H1 (cell line): ENCODE measurements at regions not wholly inside any gene's neighbourhood (a gene's known extent, or its start where the extent isn't known, plus 50 kb on each side); places are given as distances from the start of the nearest gene placed in this dataset.

ENCODE experiments used
- CTCF ChIA-PET: fragments of 300-600 bp; sonication (Branson Sonifier 250); formaldehyde crosslinking; loops from one replicate; lab custom pipeline; 2021; ENCODE audit not compliant: partially characterized antibody; lab: Charles Lee
- POLR2A ChIA-PET: fragments of 300-600 bp; sonication (Branson Sonifier 250); formaldehyde crosslinking; loops from one replicate; lab custom pipeline; 2021; ENCODE audit warnings: inconsistent platforms; ENCODE audit not compliant: partially characterized antibody; lab: Charles Lee
- DNase-seq, 2 experiments: peaks; one replicate each; pipeline versions ENCODE4 v3.0.0 to v3.0.0-alpha.2; 2010 to 2022; ENCODE audit warnings: low spot score in 2 of 2, low read depth in 1 of 2, mixed read lengths in 1 of 2
- FAIRE-seq: peaks from 2 replicates; lab custom pipeline; 2011; peaks lifted over from hg19 to GRCh38; lab: Jason Lieb, UNC
- H2AFZ ChIP-seq: 2 replicates; pipeline ENCODE4 v1.8.1; 2012; ENCODE audit warnings: low read length, inconsistent platforms
- H2AK5ac ChIP-seq: 2 replicates; pipeline ENCODE4 v1.6.1; 2013; ENCODE audit warnings: low read depth, low read length
- H2BK120ac ChIP-seq: replicated peaks from 2 replicates; pipeline ENCODE3; 2013; ENCODE audit warnings: low read depth, low read length, inconsistent platforms
- H2BK12ac ChIP-seq: 2 replicates; pipeline ENCODE4 v1.6.1; 2013; ENCODE audit warnings: low read depth, low read length
- H2BK15ac ChIP-seq: 2 replicates; pipeline ENCODE4 v1.6.1; 2013; ENCODE audit warnings: low read length
- H2BK20ac ChIP-seq: 2 replicates; pipeline ENCODE4 v1.6.1; 2013; ENCODE audit warnings: low read length
- H2BK5ac ChIP-seq: 2 replicates; pipeline ENCODE4 v1.6.1; 2013; ENCODE audit warnings: low read depth, low read length
- H3K14ac ChIP-seq: 2 replicates; pipeline ENCODE4 v1.6.1; 2013; ENCODE audit warnings: inconsistent platforms; ENCODE audit not compliant: insufficient read length
- H3K18ac ChIP-seq: 2 replicates; pipeline ENCODE4 v1.6.1; 2013; ENCODE audit warnings: low read length; ENCODE audit errors: extremely low read depth
- H3K23ac ChIP-seq: 2 replicates; pipeline ENCODE4 v1.6.1; 2013; ENCODE audit warnings: inconsistent platforms; ENCODE audit not compliant: insufficient read length
- H3K23me2 ChIP-seq: 2 replicates; pipeline ENCODE4 v1.6.1; 2013; ENCODE audit warnings: low read depth, low read length
- H3K27ac ChIP-seq: 2 replicates; pipeline ENCODE4 v1.6.1; 2011; ENCODE audit warnings: low read depth, low read length, inconsistent platforms
- H3K27me3 ChIP-seq, 4 experiments: replicated peaks in 1 of 4; 1 replicate in 1 of 4; 2 replicates in 3 of 4; pipeline versions ENCODE4 v1.6.1 to v1.8.1; 2011 to 2013; ENCODE audit warnings: low read length in 3 of 4, mild to moderate bottlenecking in 3 of 4, inconsistent platforms in 2 of 4, mixed read lengths in 2 of 4, moderate library complexity in 1 of 4; ENCODE audit not compliant: control insufficient read depth in 3 of 4, insufficient read depth in 3 of 4; ENCODE audit errors: extremely low read depth in 1 of 4
- H3K36me3 ChIP-seq, 4 experiments: 2 replicates each; pipeline versions ENCODE4 v1.6.1 to v1.8.1; 2011 to 2013; ENCODE audit warnings: mild to moderate bottlenecking in 4 of 4, low read length in 3 of 4, moderate library complexity in 2 of 4, control low read depth in 1 of 4, inconsistent platforms in 1 of 4; ENCODE audit not compliant: insufficient read depth in 4 of 4, control insufficient read depth in 2 of 4
- H3K4ac ChIP-seq: replicated peaks from 2 replicates; pipeline ENCODE3; 2013; ENCODE audit warnings: low read length, low read depth, mixed read lengths, inconsistent platforms; ENCODE audit not compliant: insufficient read length
- H3K4me1 ChIP-seq, 4 experiments: replicated peaks in 1 of 4; 1 replicate in 1 of 4; 2 replicates in 3 of 4; pipeline versions ENCODE4 v1.6.1 to v1.8.1; 2011 to 2013; ENCODE audit warnings: low read length in 3 of 4, inconsistent platforms in 2 of 4, mixed read lengths in 1 of 4; ENCODE audit not compliant: insufficient read depth in 4 of 4, control insufficient read depth in 3 of 4
- H3K4me2 ChIP-seq, 2 experiments: 2 replicates each; pipeline versions ENCODE4 v1.6.1 to v1.8.1; 2011 to 2013; ENCODE audit warnings: low read depth in 2 of 2, low read length in 2 of 2, control low read depth in 1 of 2, inconsistent platforms in 1 of 2, mild to moderate bottlenecking in 1 of 2; ENCODE audit not compliant: insufficient read depth in 1 of 2
- H3K4me3 ChIP-seq, 4 experiments: fragments of 200-600, 300-600 bp in 1 of 4; sonication (generic), shearing (Covaris generic), sonication (Bioruptor Twin) in 1 of 4; 2 replicates each; pipeline versions ENCODE4 v1.5.1 to v1.8.1; 2011 to 2016; ENCODE audit warnings: low read length in 4 of 4, low read depth in 3 of 4, control low read depth in 2 of 4, inconsistent platforms in 2 of 4, mild to moderate bottlenecking in 2 of 4, mixed read lengths in 1 of 4, moderate library complexity in 1 of 4; ENCODE audit not compliant: insufficient read depth in 2 of 4; ENCODE audit errors: extremely low read depth in 1 of 4
- H3K56ac ChIP-seq: replicated peaks from 2 replicates; pipeline ENCODE3; 2013; ENCODE audit warnings: low read depth, mild to moderate bottlenecking, mixed read lengths, low read length, inconsistent platforms; ENCODE audit not compliant: insufficient read length
- H3K79me1 ChIP-seq: 2 replicates; pipeline ENCODE4 v1.6.1; 2013; ENCODE audit warnings: low read depth, low read length, control low read depth
- H3K79me2 ChIP-seq, 2 experiments: 2 replicates each; pipeline versions ENCODE4 v1.6.1 to v1.8.1; 2012 to 2013; ENCODE audit warnings: low read length in 2 of 2, mild to moderate bottlenecking in 2 of 2, inconsistent platforms in 1 of 2; ENCODE audit not compliant: insufficient read depth in 2 of 2, control insufficient read depth in 1 of 2
- H3K9ac ChIP-seq, 4 experiments: replicated peaks in 1 of 4; 1 replicate in 1 of 4; 2 replicates in 3 of 4; pipeline versions ENCODE4 v1.6.1 to v1.8.1; 2011 to 2013; ENCODE audit warnings: low read depth in 3 of 4, low read length in 3 of 4, control low read depth in 2 of 4, mild to moderate bottlenecking in 2 of 4, moderate library complexity in 2 of 4, inconsistent platforms in 1 of 4; ENCODE audit errors: extremely low read depth in 1 of 4
- H3K9me3 ChIP-seq, 2 experiments: 2 replicates each; pipeline versions ENCODE4 v1.6.1 to v1.8.1; 2012 to 2013; ENCODE audit warnings: mild to moderate bottlenecking in 2 of 2, moderate library complexity in 2 of 2, control low read depth in 1 of 2, inconsistent platforms in 1 of 2, low read depth in 1 of 2, low read length in 1 of 2, mixed read lengths in 1 of 2; ENCODE audit not compliant: insufficient read depth in 2 of 2
- H4K20me1 ChIP-seq, 2 experiments: replicated peaks in 1 of 2; 2 replicates each; pipeline versions ENCODE3 to v1.8.1; 2011 to 2013; ENCODE audit warnings: inconsistent platforms in 2 of 2, low read length in 2 of 2, mild to moderate bottlenecking in 1 of 2; ENCODE audit not compliant: insufficient read depth in 2 of 2, control insufficient read depth in 1 of 2
- H4K5ac ChIP-seq: 2 replicates; pipeline ENCODE4 v1.6.1; 2013; ENCODE audit warnings: low read length, low read depth, mixed read lengths, inconsistent platforms; ENCODE audit not compliant: insufficient read length
- H4K8ac ChIP-seq: 2 replicates; pipeline ENCODE4 v1.8.0; 2013; ENCODE audit warnings: mild to moderate bottlenecking, moderate library complexity, low read length, inconsistent platforms; ENCODE audit not compliant: insufficient read depth; ENCODE audit errors: extremely low read depth
- H4K91ac ChIP-seq: replicated peaks from 2 replicates; pipeline ENCODE3; 2013; ENCODE audit warnings: low read length, mixed read lengths, inconsistent platforms; ENCODE audit not compliant: insufficient read length
- BACH1 ChIP-seq: IDR thresholded peaks from 2 replicates; pipeline ENCODE4 v1.6.1; 2012; ENCODE audit warnings: low read length, improper control_type of control experiment
- BRCA1 ChIP-seq: IDR thresholded peaks from 2 replicates; pipeline ENCODE4 v1.6.1; 2012; ENCODE audit warnings: low read depth, low read length, improper control_type of control experiment
- CBX8 ChIP-seq: fragments of 300-800, 300-1000 bp; sonication (generic); IDR thresholded peaks from 2 replicates; pipeline ENCODE4 v1.7.1; 2016; ENCODE audit warnings: low read depth, low read length, borderline replicate concordance
- EZH2 ChIP-seq: fragments of 200-600 bp; sonication (generic); IDR thresholded peaks from 2 replicates; pipeline ENCODE4 v1.7.1; 2012; ENCODE audit warnings: low read depth, mild to moderate bottlenecking, moderate library complexity, low read length, inconsistent platforms; ENCODE audit not compliant: severe bottlenecking
- HDAC6 ChIP-seq: IDR thresholded peaks from one replicate; pipeline ENCODE4 v1.7.1; 2012; ENCODE audit warnings: low read depth, mild to moderate bottlenecking, inconsistent platforms, low read length, moderate library complexity
- JUN ChIP-seq: IDR thresholded peaks from 2 replicates; pipeline ENCODE4 v1.6.1; 2011; ENCODE audit warnings: low read depth, mild to moderate bottlenecking, improper control_type of control experiment, low read length
- KDM5A ChIP-seq: fragments of 200-600 bp; IDR thresholded peaks from 2 replicates; pipeline ENCODE4 v1.7.1; 2012; ENCODE audit warnings: mild to moderate bottlenecking, low read length, inconsistent platforms, mixed read lengths
- MAFK ChIP-seq: IDR thresholded peaks from 2 replicates; pipeline ENCODE4 v1.6.1; 2012; ENCODE audit warnings: low read depth, mild to moderate bottlenecking, improper control_type of control experiment, low read length
- PHF8 ChIP-seq: fragments of 200-600 bp; sonication (generic); conservative IDR thresholded peaks from 2 replicates; pipeline ENCODE4 v1.7.1; 2012; ENCODE audit warnings: low read depth, mild to moderate bottlenecking, inconsistent platforms, low read length, moderate library complexity
- POLR2A ChIP-seq, 2 experiments: IDR thresholded peaks; 1 replicate in 1 of 2; 2 replicates in 1 of 2; pipeline ENCODE4 v1.6.1; 2011; ENCODE audit warnings: low read depth in 2 of 2, low read length in 2 of 2, mild to moderate bottlenecking in 2 of 2; ENCODE audit errors: control extremely low read depth in 1 of 2
- POLR2AphosphoS5 ChIP-seq: IDR thresholded peaks from 2 replicates; pipeline ENCODE4 v1.6.1; 2011; ENCODE audit warnings: low read depth, low read length
- RBBP5 ChIP-seq: IDR thresholded peaks from 2 replicates; pipeline ENCODE4 v1.7.1; 2012; ENCODE audit warnings: low read depth, mild to moderate bottlenecking, inconsistent platforms, low read length, moderate library complexity, borderline replicate concordance
- RXRA ChIP-seq: IDR thresholded peaks from 2 replicates; pipeline ENCODE4 v1.6.1; 2011; ENCODE audit warnings: low read depth, mild to moderate bottlenecking, low read length, moderate library complexity; ENCODE audit not compliant: insufficient read depth
- SP4 ChIP-seq: IDR thresholded peaks from 2 replicates; pipeline ENCODE4 v1.6.1; 2012; ENCODE audit warnings: low read length, inconsistent platforms
- YY1 ChIP-seq: IDR thresholded peaks from 2 replicates; pipeline ENCODE4 v1.6.1; 2011; ENCODE audit warnings: low read depth, mild to moderate bottlenecking, low read length
- WGBS, 2 experiments: shearing (Covaris generic) in 1 of 2; methylation state at CpG; one replicate each; pipeline versions ENCODE4 v1.1.6 to v1.1.7; 2013 to 2015; ENCODE audit warnings: low lambda C conversion rate in 2 of 2, mixed read lengths in 2 of 2, inconsistent platforms in 1 of 2, low coverage in 1 of 2, missing lambda C conversion rate in 1 of 2; ENCODE audit not compliant: insufficient replicate concordance in 2 of 2, insufficient coverage in 1 of 2, insufficient read length in 1 of 2; ENCODE audit errors: extremely low coverage in 1 of 2, missing lambda C conversion rate in 1 of 2; 5-methylcytosine and 5-hydroxymethylcytosine counted together

GRCh38 chr10:84706875-84707274, 378.5 kb downstream of the CCSER2 start:
- no peak for DNase-seq
- no peak overlapping the region for H3K18ac ChIP-seq
- no peak overlapping the region for H3K4ac ChIP-seq
- H4K5ac ChIP-seq, result no peak overlapping the region
- H3K56ac ChIP-seq, result no peak overlapping the region
- H2AFZ ChIP-seq, result no peak overlapping the region
- no peaks in the 10 kb centered on the region for H3K79me2 ChIP-seq
- no peak overlapping the region for H2BK5ac ChIP-seq
- POLR2A ChIA-PET, result no interaction called here
- CTCF ChIA-PET, result interaction anchor here (0.8 to 2.7 kb wide), 5 partner anchors 9 to 167 kb away, joined by 3 to 14 read pairs (median 3); no protein-coding TSS in a partner anchor
- H2BK20ac ChIP-seq, result no peak overlapping the region
- no peak overlapping the region for H3K4me3 ChIP-seq
- no peak overlapping the region for H2BK12ac ChIP-seq
- no peak overlapping the region for H3K23ac ChIP-seq
- no peak overlapping the region for H2AK5ac ChIP-seq
- no peaks in the 10 kb centered on the region for H4K20me1 ChIP-seq
- H3K4me2 ChIP-seq, result no peak overlapping the region
- no peaks in the 10 kb centered on the region for H3K9me3 ChIP-seq
- H3K23me2 ChIP-seq, result no peaks in the 10 kb centered on the region
- no peaks in the 10 kb centered on the region for H3K79me1 ChIP-seq
- 95% methylated on average over 8 of the region's 8 CpGs; no CpG with 5 or more reads in 1 of the 2 experiments for WGBS, 2 experiments
- H3K9ac ChIP-seq, result no peak overlapping the region
- H3K27ac ChIP-seq, result no peak overlapping the region
- H3K14ac ChIP-seq, result no peak overlapping the region
- no peak for FAIRE-seq
- H4K8ac ChIP-seq, result no peak overlapping the region
- no peaks in the 10 kb centered on the region for H3K36me3 ChIP-seq
- H3K27me3 ChIP-seq, result no peaks in the 10 kb centered on the region
- no peak overlapping the region for H4K91ac ChIP-seq
- no peak overlapping the region for H2BK120ac ChIP-seq
- H2BK15ac ChIP-seq, result no peak overlapping the region
- no peaks in the 10 kb centered on the region for H3K4me1 ChIP-seq
- TF ChIP-seq BRCA1 (no peak), MAFK (no peak), YY1 (no peak), KDM5A (no peak), JUN (no peak), CBX8 (no peak), EZH2 (no peak), HDAC6 (no peak), BACH1 (no peak), RXRA (no peak), PHF8 (no peak), POLR2A (IDR thresholded peaks at IDR 0.05; ENCODE audit: control extremely low read depth in 1 of 2, low read depth in 2 of 2, low read length in 2 of 2) (no peak), RBBP5 (no peak), SP4 (no peak), POLR2AphosphoS5 (no peak)
